ENCODE measurements at regions not wholly inside any gene's neighbourhood (a gene's known extent, or its start where the extent isn't known, plus 50 kb on each side); places are given as distances from the start of the nearest gene placed in this dataset.
A peak's percentile ranks its signal among the peaks of the same experiment; 100 is the strongest.
"Not testable (repeated sequence)": the region's sequence is repeated elsewhere in the genome, so short reads cannot be mapped to it uniquely, and the experiment has no call there.

GRCh38 chr5:166624573-166624972 is 1666.9 kb upstream of the WWC1 start:
- in situ Hi-C loops (cut with HindIII; ENCODE audit: low pct_ligation_motif_present, low pct_unique_long_range_greater_than_20kb, low sequenced_read_pairs), result no loop called here
- DNase-seq, result no peak

GRCh38 chr5:166625210-166625865 is 1666.1 kb upstream of the WWC1 start:
- in situ Hi-C loops (cut with HindIII; ENCODE audit: low pct_ligation_motif_present, low pct_unique_long_range_greater_than_20kb, low sequenced_read_pairs), result no loop called here
- DNase-seq, result no peak

GRCh38 chr5:166637295-166637694 is 1654.2 kb upstream of the WWC1 start:
- in situ Hi-C loops (cut with HindIII; ENCODE audit: low pct_ligation_motif_present, low pct_unique_long_range_greater_than_20kb, low sequenced_read_pairs), result no loop called here
- DNase-seq, result no peak

- in situ Hi-C loops (cut with HindIII; ENCODE audit: low pct_ligation_motif_present, low pct_unique_long_range_greater_than_20kb, low sequenced_read_pairs), result no loop called here
- DNase-seq, result no peak
Observed at GRCh38 chr5:166639151-166639550, 1652.3 kb upstream of the WWC1 start.

GRCh38 chr5:166640136-166640535 is 1651.3 kb upstream of the WWC1 start:
- in situ Hi-C loops (cut with HindIII; ENCODE audit: low pct_ligation_motif_present, low pct_unique_long_range_greater_than_20kb, low sequenced_read_pairs); DNase-seq: not testable (repeated sequence)

- DNase-seq, result no peak
- in situ Hi-C loops (cut with HindIII; ENCODE audit: low pct_ligation_motif_present, low pct_unique_long_range_greater_than_20kb, low sequenced_read_pairs), result no loop called here
Observed at GRCh38 chr5:166648736-166649135, 1642.7 kb upstream of the WWC1 start.

- in situ Hi-C loops (cut with HindIII; ENCODE audit: low pct_ligation_motif_present, low pct_unique_long_range_greater_than_20kb, low sequenced_read_pairs), result no loop called here
- DNase-seq, result no peak
Observed at GRCh38 chr5:166649676-166650075, 1641.8 kb upstream of the WWC1 start.

GRCh38 chr5:166651234-166651633 is 1640.2 kb upstream of the WWC1 start:
- no peak for DNase-seq
- in situ Hi-C loops (cut with HindIII; ENCODE audit: low pct_ligation_motif_present, low pct_unique_long_range_greater_than_20kb, low sequenced_read_pairs), result no loop called here

- in situ Hi-C loops (cut with HindIII; ENCODE audit: low pct_ligation_motif_present, low pct_unique_long_range_greater_than_20kb, low sequenced_read_pairs), result no loop called here
- DNase-seq, result no peak
Observed at GRCh38 chr5:166671811-166672210, 1619.6 kb upstream of the WWC1 start.

GRCh38 chr5:166672431-166672830 is 1619.0 kb upstream of the WWC1 start:
- no peak for DNase-seq
- in situ Hi-C loops (cut with HindIII; ENCODE audit: low pct_ligation_motif_present, low pct_unique_long_range_greater_than_20kb, low sequenced_read_pairs), result no loop called here

- in situ Hi-C loops (cut with HindIII; ENCODE audit: low pct_ligation_motif_present, low pct_unique_long_range_greater_than_20kb, low sequenced_read_pairs), result no loop called here
- no peak for DNase-seq
Observed at GRCh38 chr5:166677891-166678290, 1613.6 kb upstream of the WWC1 start.

GRCh38 chr5:166679331-166679730 is 1612.1 kb upstream of the WWC1 start:
- in situ Hi-C loops (cut with HindIII; ENCODE audit: low pct_ligation_motif_present, low pct_unique_long_range_greater_than_20kb, low sequenced_read_pairs), result no loop called here
- no peak for DNase-seq

- no peak for DNase-seq
- in situ Hi-C loops (cut with HindIII; ENCODE audit: low pct_ligation_motif_present, low pct_unique_long_range_greater_than_20kb, low sequenced_read_pairs), result no loop called here
Observed at GRCh38 chr5:166695326-166695725, 1596.1 kb upstream of the WWC1 start.

GRCh38 chr5:166708291-166708690 is 1583.2 kb upstream of the WWC1 start:
- DNase-seq, result no peak
- in situ Hi-C loops (cut with HindIII; ENCODE audit: low pct_ligation_motif_present, low pct_unique_long_range_greater_than_20kb, low sequenced_read_pairs), result no loop called here

- in situ Hi-C loops (cut with HindIII; ENCODE audit: low pct_ligation_motif_present, low pct_unique_long_range_greater_than_20kb, low sequenced_read_pairs), result no loop called here
- DNase-seq, result no peak
Observed at GRCh38 chr5:166709691-166710090, 1581.8 kb upstream of the WWC1 start.

- no peak for DNase-seq
- in situ Hi-C loops (cut with HindIII; ENCODE audit: low pct_ligation_motif_present, low pct_unique_long_range_greater_than_20kb, low sequenced_read_pairs), result no loop called here
Observed at GRCh38 chr5:166710271-166710670, 1581.2 kb upstream of the WWC1 start.

- DNase-seq, result no peak
- in situ Hi-C loops (cut with HindIII; ENCODE audit: low pct_ligation_motif_present, low pct_unique_long_range_greater_than_20kb, low sequenced_read_pairs), result no loop called here
Observed at GRCh38 chr5:166712447-166713185, 1578.8 kb upstream of the WWC1 start.

- no peak for DNase-seq
- in situ Hi-C loops (cut with HindIII; ENCODE audit: low pct_ligation_motif_present, low pct_unique_long_range_greater_than_20kb, low sequenced_read_pairs), result no loop called here
Observed at GRCh38 chr5:166713295-166713694, 1578.2 kb upstream of the WWC1 start.

GRCh38 chr5:166716856-166717492 is 1574.5 kb upstream of the WWC1 start:
- in situ Hi-C loops (cut with HindIII; ENCODE audit: low pct_ligation_motif_present, low pct_unique_long_range_greater_than_20kb, low sequenced_read_pairs), result no loop called here
- no peak for DNase-seq

GRCh38 chr5:166719991-166720390 is 1571.5 kb upstream of the WWC1 start:
- DNase-seq, result peak; percentile 69
- in situ Hi-C loops (cut with HindIII; ENCODE audit: low pct_ligation_motif_present, low pct_unique_long_range_greater_than_20kb, low sequenced_read_pairs), result no loop called here
